ENCODE measurements at regions not wholly inside any gene's neighbourhood (a gene's known extent, or its start where the extent isn't known, plus 50 kb on each side); places are given as distances from the start of the nearest gene placed in this dataset.

- intact Hi-C loops (cut with DNase I): no loop called here
- DNase-seq (no peak), ATAC-seq (ENCODE audit: poor library complexity) (no peak)
Observed at GRCh38 chr13:67791047-67791446, 560.9 kb upstream of the PCDH9 start.

GRCh38 chr13:67776151-67776550 lies 546.0 kb upstream of the PCDH9 start:
- no peak for DNase-seq
- no peak for ATAC-seq (ENCODE audit: poor library complexity)
- intact Hi-C loops (cut with DNase I): no loop called here

GRCh38 chr13:67775359-67775758 lies 545.2 kb upstream of the PCDH9 start:
- intact Hi-C loops (cut with DNase I): no loop called here
- ATAC-seq (ENCODE audit: poor library complexity): no peak

GRCh38 chr13:67772807-67773453 lies 542.8 kb upstream of the PCDH9 start:
- intact Hi-C loops (cut with DNase I): no loop called here
- DNase-seq (no peak), ATAC-seq (ENCODE audit: poor library complexity) (no peak)

More at GRCh38 chr13:67775359-67775758, 545.2 kb upstream of the PCDH9 start:
- DNase-seq: no peak

GRCh38 chr13:67771106-67771505 lies 541.0 kb upstream of the PCDH9 start:
- intact Hi-C loops (cut with DNase I): no loop called here
- ATAC-seq (ENCODE audit: poor library complexity) (no peak), DNase-seq (no peak)

- intact Hi-C loops (cut with DNase I): no loop called here
- ATAC-seq (ENCODE audit: poor library complexity) (no peak), DNase-seq (no peak)
Observed at GRCh38 chr13:67769987-67770341, 539.8 kb upstream of the PCDH9 start.

GRCh38 chr13:67769063-67769986 lies 539.2 kb upstream of the PCDH9 start:
- intact Hi-C loops (cut with DNase I): no loop called here
- no peak for DNase-seq
- no peak for ATAC-seq (ENCODE audit: poor library complexity)

GRCh38 chr13:67763984-67764383 lies 533.8 kb upstream of the PCDH9 start:
- intact Hi-C loops (cut with DNase I): no loop called here
- ATAC-seq (ENCODE audit: poor library complexity): no peak
- DNase-seq: no peak

- ATAC-seq (ENCODE audit: poor library complexity): no peak
- no peak for DNase-seq
- intact Hi-C loops (cut with DNase I): no loop called here
Observed at GRCh38 chr13:67763384-67763783, 533.2 kb upstream of the PCDH9 start.

GRCh38 chr13:67758975-67759374 lies 528.8 kb upstream of the PCDH9 start:
- intact Hi-C loops (cut with DNase I): no loop called here
- DNase-seq (no peak), ATAC-seq (ENCODE audit: poor library complexity) (no peak)

GRCh38 chr13:67754012-67754411 lies 523.9 kb upstream of the PCDH9 start:
- no peak for DNase-seq
- ATAC-seq (ENCODE audit: poor library complexity): no peak
- intact Hi-C loops (cut with DNase I): no loop called here

GRCh38 chr13:67752759-67753158 lies 522.6 kb upstream of the PCDH9 start:
- DNase-seq (no peak), ATAC-seq (ENCODE audit: poor library complexity) (no peak)
- intact Hi-C loops (cut with DNase I): no loop called here

- intact Hi-C loops (cut with DNase I): no loop called here
- ATAC-seq (ENCODE audit: poor library complexity) (no peak), DNase-seq (no peak)
Observed at GRCh38 chr13:67742478-67742877, 512.3 kb upstream of the PCDH9 start.

- no peak for DNase-seq
- no peak for ATAC-seq (ENCODE audit: poor library complexity)
- intact Hi-C loops (cut with DNase I): no loop called here
Observed at GRCh38 chr13:67740871-67741535, 510.9 kb upstream of the PCDH9 start.

GRCh38 chr13:67736646-67737420 lies 506.7 kb upstream of the PCDH9 start:
- intact Hi-C loops (cut with DNase I): no loop called here
- DNase-seq (no peak), ATAC-seq (ENCODE audit: poor library complexity) (no peak)

GRCh38 chr13:67735651-67736050 lies 505.5 kb upstream of the PCDH9 start:
- intact Hi-C loops (cut with DNase I): no loop called here
- DNase-seq (no peak), ATAC-seq (ENCODE audit: poor library complexity) (no peak)

GRCh38 chr13:67726979-67727378 lies 496.8 kb upstream of the PCDH9 start:
- DNase-seq (no peak), ATAC-seq (ENCODE audit: poor library complexity) (no peak)
- intact Hi-C loops (cut with DNase I): no loop called here

GRCh38 chr13:67725999-67726398 lies 495.9 kb upstream of the PCDH9 start:
- ATAC-seq (ENCODE audit: poor library complexity) (no peak), DNase-seq (no peak)
- intact Hi-C loops (cut with DNase I): no loop called here

GRCh38 chr13:67713571-67713970 lies 483.4 kb upstream of the PCDH9 start:
- ATAC-seq (ENCODE audit: poor library complexity): no peak
- no peak for DNase-seq
- intact Hi-C loops (cut with DNase I): no loop called here

Data from Right ventricle myocardium superior (tissue), 1 donor.